IMR-90 (cell line): ENCODE measurements at regions not wholly inside any gene's neighbourhood (a gene's known extent, or its start where the extent isn't known, plus 50 kb on each side); places are given as distances from the start of the nearest gene placed in this dataset.

ENCODE experiments used
- ATAC-seq: fragments of 200-7000 bp; cut with Tn5 transposase; 2 replicates; pipeline ENCODE4 v1.9.1; 2020; ENCODE audit warnings: low read depth, mild to moderate bottlenecking, moderate library complexity
- BruUV-seq: library from RNA; stranded (reverse); fragments of 400-500 nt; replicated peaks from 2 replicates; lab custom pipeline; 2021; lab: Mats Ljungman, UMichigan
- CTCF ChIA-PET: fragments of 300-600 bp; formaldehyde crosslinking; extraction: SDS; loops from one replicate; lab custom pipeline; 2021; ENCODE audit warnings: antibody characterized with exemption; lab: Yijun Ruan, JAX
- POLR2A ChIA-PET: fragments of 300-600 bp; sonication (Branson Sonifier 250); formaldehyde crosslinking; loops from one replicate; lab custom pipeline; 2022; ENCODE audit warnings: antibody characterized with exemption; ENCODE audit not compliant: unreplicated experiment; lab: Charles Lee
- DNase-seq: peaks from one replicate; pipeline ENCODE4 v3.0.0; 2013
- H2AFZ ChIP-seq: replicated peaks from 2 replicates; pipeline ENCODE3; 2013; ENCODE audit warnings: low read length, mild to moderate bottlenecking; ENCODE audit not compliant: poor library complexity
- H2AK5ac ChIP-seq: 2 replicates; pipeline ENCODE4 v1.6.1; 2013; ENCODE audit warnings: low read depth, low read length, inconsistent platforms
- H2AK9ac ChIP-seq: replicated peaks from 2 replicates; pipeline ENCODE3; 2013; ENCODE audit warnings: mild to moderate bottlenecking, low read depth, low read length, moderate library complexity; ENCODE audit not compliant: poor library complexity
- H2BK120ac ChIP-seq: 2 replicates; pipeline ENCODE4 v1.6.1; 2013; ENCODE audit warnings: low read depth, low read length, inconsistent platforms
- H2BK15ac ChIP-seq: 3 replicates; pipeline ENCODE4 v1.6.1; 2013; ENCODE audit warnings: low read depth, low read length, inconsistent platforms
- H2BK20ac ChIP-seq: 2 replicates; pipeline ENCODE4 v1.6.1; 2013; ENCODE audit warnings: low read depth, mild to moderate bottlenecking, inconsistent platforms, low read length, moderate library complexity
- H2BK5ac ChIP-seq: 2 replicates; pipeline ENCODE4 v1.6.1; 2013; ENCODE audit warnings: mild to moderate bottlenecking, low read depth, low read length, inconsistent platforms; ENCODE audit not compliant: poor library complexity, severe bottlenecking
- H3K14ac ChIP-seq: replicated peaks from 2 replicates; pipeline ENCODE4 v1.6.1; 2013; ENCODE audit warnings: low read depth, low read length, inconsistent platforms
- H3K18ac ChIP-seq: 2 replicates; pipeline ENCODE4 v1.6.1; 2013; ENCODE audit warnings: low read depth, low read length, control low read depth
- H3K23ac ChIP-seq: 2 replicates; pipeline ENCODE4 v1.6.1; 2013; ENCODE audit warnings: low read depth, low read length, inconsistent platforms
- H3K27ac ChIP-seq: 2 replicates; pipeline ENCODE4 v1.5.1; 2013; ENCODE audit warnings: mild to moderate bottlenecking, control low read depth, low read length; ENCODE audit not compliant: insufficient read depth
- H3K27me3 ChIP-seq: 2 replicates; pipeline ENCODE4 v1.6.1; 2013; ENCODE audit warnings: low read length; ENCODE audit not compliant: control insufficient read depth, insufficient read depth
- H3K36me3 ChIP-seq: 2 replicates; pipeline ENCODE4 v1.6.1; 2013; ENCODE audit warnings: low read length, mixed read lengths; ENCODE audit not compliant: control insufficient read depth, insufficient read depth
- H3K4ac ChIP-seq: 2 replicates; pipeline ENCODE4 v1.6.1; 2013; ENCODE audit warnings: low read depth, low read length, inconsistent platforms
- H3K4me1 ChIP-seq: 2 replicates; pipeline ENCODE4 v1.6.1; 2013; ENCODE audit warnings: low read length, mixed read lengths; ENCODE audit not compliant: control insufficient read depth, insufficient read depth
- H3K4me2 ChIP-seq: 2 replicates; pipeline ENCODE4 v1.6.1; 2013; ENCODE audit warnings: low read depth, mild to moderate bottlenecking, control low read depth, low read length, moderate library complexity
- H3K4me3 ChIP-seq: 2 replicates; pipeline ENCODE4 v1.5.1; 2013; ENCODE audit warnings: low read depth, mild to moderate bottlenecking, control low read depth, low read length, moderate library complexity; ENCODE audit not compliant: insufficient read depth
- H3K56ac ChIP-seq: 2 replicates; pipeline ENCODE4 v1.6.1; 2013; ENCODE audit warnings: low read length, inconsistent platforms; ENCODE audit not compliant: insufficient read depth; ENCODE audit errors: extremely low read depth
- H3K79me1 ChIP-seq, 2 experiments: 2 replicates each; pipeline ENCODE4 v1.6.1; 2013; ENCODE audit warnings: low read length in 2 of 2, inconsistent platforms in 1 of 2, low read depth in 1 of 2
- H3K9ac ChIP-seq: 2 replicates; pipeline ENCODE4 v1.6.1; 2013; ENCODE audit warnings: low read depth, low read length, control low read depth
- H3K9me1 ChIP-seq: 2 replicates; pipeline ENCODE4 v1.6.1; 2013; ENCODE audit warnings: low read length, inconsistent platforms; ENCODE audit not compliant: insufficient read depth
- H3K9me3 ChIP-seq: 2 replicates; pipeline ENCODE4 v1.6.1; 2013; ENCODE audit warnings: low read length; ENCODE audit not compliant: control insufficient read depth, insufficient read depth
- H4K20me1 ChIP-seq: 2 replicates; pipeline ENCODE4 v1.6.1; 2013; ENCODE audit warnings: low read length, inconsistent platforms; ENCODE audit not compliant: insufficient read depth
- H4K5ac ChIP-seq: 2 replicates; pipeline ENCODE4 v1.6.1; 2013; ENCODE audit warnings: mild to moderate bottlenecking, low read depth, low read length, control low read depth
- H4K8ac ChIP-seq, 2 experiments: 2 replicates each; pipeline ENCODE4 v1.6.1; 2013; ENCODE audit warnings: low read depth in 2 of 2, low read length in 2 of 2, control low read depth in 1 of 2, inconsistent platforms in 1 of 2
- H4K91ac ChIP-seq: 2 replicates; pipeline ENCODE4 v1.6.1; 2013; ENCODE audit warnings: low read depth, low read length, inconsistent platforms; ENCODE audit not compliant: insufficient read depth
- BHLHE40 ChIP-seq: fragments of 150-350 bp; IDR thresholded peaks from 2 replicates; pipeline ENCODE4 v1.6.1; 2016; ENCODE audit warnings: mild to moderate bottlenecking, low read depth, low read length
- CEBPB ChIP-seq: IDR thresholded peaks from 2 replicates; pipeline ENCODE4 v1.6.1; 2012; ENCODE audit warnings: low read depth, low read length, improper control_type of control experiment
- ELK1 ChIP-seq: fragments of 150-350 bp; IDR thresholded peaks from 2 replicates; pipeline ENCODE4 v1.6.1; 2016; ENCODE audit warnings: low read depth, mild to moderate bottlenecking, low read length, moderate library complexity, borderline replicate concordance
- FOS ChIP-seq: fragments of 150-350 bp; IDR thresholded peaks from 2 replicates; pipeline ENCODE4 v1.6.1; 2016; ENCODE audit warnings: low read depth, low read length
- MAFK ChIP-seq: IDR thresholded peaks from 2 replicates; pipeline ENCODE4 v1.6.1; 2012; ENCODE audit warnings: low read depth, low read length, improper control_type of control experiment
- POLR2A ChIP-seq: IDR thresholded peaks from 2 replicates; pipeline ENCODE4 v1.6.1; 2012; ENCODE audit warnings: mild to moderate bottlenecking, low read depth, low read length
- RAD21 ChIP-seq: IDR thresholded peaks from 2 replicates; pipeline ENCODE4 v1.6.1; 2012; ENCODE audit warnings: low read length, improper control_type of control experiment
- RCOR1 ChIP-seq: IDR thresholded peaks from 2 replicates; pipeline ENCODE4 v1.6.1; 2012; ENCODE audit warnings: mild to moderate bottlenecking, low read length, improper control_type of control experiment; ENCODE audit not compliant: insufficient replicate concordance
- SMC3 ChIP-seq: fragments of 150-350 bp; IDR thresholded peaks from 2 replicates; pipeline ENCODE4 v1.6.1; 2016; ENCODE audit warnings: low read depth, mild to moderate bottlenecking, antibody characterized with exemption, low read length, moderate library complexity
- USF2 ChIP-seq: fragments of 150-350 bp; IDR thresholded peaks from 2 replicates; pipeline ENCODE4 v1.6.1; 2017; ENCODE audit warnings: mild to moderate bottlenecking, antibody characterized with exemption, low read length, low read depth
- WGBS, 2 experiments: methylation state at CpG; one replicate each; pipeline versions ENCODE4 v1.1.5 to v1.1.7; 2013; ENCODE audit warnings: missing lambda C conversion rate in 2 of 2; ENCODE audit not compliant: insufficient read length in 1 of 2; ENCODE audit errors: extremely low coverage in 2 of 2; 5-methylcytosine and 5-hydroxymethylcytosine counted together
- dilution Hi-C: fragments of 300-500 bp; cut with HindIII; formaldehyde crosslinking; loops from one replicate; pipeline ENCODE4 v1.14.3; 2018; ENCODE audit warnings: low sequenced_read_pairs; ENCODE audit not compliant: unreplicated experiment
- in situ Hi-C: fragments of 300-500 bp; cut with MboI; formaldehyde crosslinking; loops from 3 replicates; pipeline ENCODE4 v1.14.3; 2019; ENCODE audit warnings: low sequenced_read_pairs, inconsistent platforms, mixed read lengths
- intact Hi-C: fragments of 100-400 bp; cut with micrococcal nuclease; formaldehyde crosslinking; loops from 2 replicates; pipeline ENCODE4 v1.10.0; 2022

DNA sequence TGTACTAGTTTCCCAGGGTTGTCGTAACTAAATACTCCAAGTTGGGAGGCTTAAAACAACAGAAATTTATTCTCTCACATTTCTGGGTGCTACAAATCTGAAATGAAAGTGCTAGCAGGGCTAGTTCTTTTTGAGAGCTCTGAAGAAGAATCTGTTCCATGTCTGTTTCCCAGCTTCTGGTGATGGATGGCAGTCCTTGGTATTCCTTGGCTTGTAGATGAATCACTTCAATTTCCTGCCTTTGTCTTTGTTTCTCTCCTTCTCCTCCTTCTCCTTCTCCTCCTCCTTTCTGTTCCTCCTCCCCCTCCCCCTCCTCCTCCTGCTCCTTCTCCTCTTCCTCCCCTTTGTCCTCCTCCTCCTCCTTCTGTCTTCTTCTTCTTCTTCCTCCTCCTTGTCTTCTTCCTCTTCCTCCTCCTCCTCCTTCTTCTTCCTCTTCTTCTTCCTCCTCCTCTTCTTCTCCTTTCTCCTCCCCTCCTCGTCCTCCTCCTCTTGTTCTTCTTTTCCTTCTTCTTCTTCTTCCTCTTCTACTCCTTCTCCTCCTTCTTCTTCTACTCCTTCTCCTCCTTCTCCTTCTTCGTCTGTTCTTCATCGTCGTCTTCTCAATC, 104.7 kb upstream of the ANKRD55 start:
- Histone ChIP-seq H3K27ac (no peak overlapping the region), H4K91ac (peak overlapping the region; percentile 11; the same call in 1 of the 2 replicates), H3K23ac (no peak overlapping the region; the same call in 1 of the 2 replicates), H2BK5ac (no peak overlapping the region), H4K5ac (no peak overlapping the region), H2BK120ac (peak overlapping the region; percentile 20; the same call in 1 of the 2 replicates), H3K18ac (peak overlapping the region; percentile 41; the same call in 1 of the 2 replicates), H3K79me1 (no peaks in the 10 kb centered on the region), H3K4ac (peak overlapping the region; percentile 36; the same call in 1 of the 2 replicates), H2BK15ac (peak overlapping the region; percentile 30; the same call in 1 of the 3 replicates), H3K4me1 (peaks cover 4% of the 10 kb centered on the region; the same call in 1 of the 2 replicates), H3K14ac (0 out of 2 replicates have a peak overlapping the region, but pooled peaks have one; percentile 14), H2BK20ac (peak overlapping the region; percentile 63; the same call in 1 of the 2 replicates), H3K9me3 (peaks cover 9% of the 10 kb centered on the region), H3K27me3 (no peaks in the 10 kb centered on the region), H3K4me2 (no peak overlapping the region; the same call in 1 of the 2 replicates), H2AK5ac (no peak overlapping the region; the same call in 1 of the 2 replicates), H3K4me3 (no peak overlapping the region), H3K56ac (no peak overlapping the region), H3K9ac (no peak overlapping the region), H3K36me3 (no peaks in the 10 kb centered on the region), H4K20me1 (no peaks in the 10 kb centered on the region), H2AFZ (no peak overlapping the region), H3K9me1 (no peaks in the 10 kb centered on the region), H2AK9ac (no peak overlapping the region), H4K8ac (no peak overlapping the region)
- ChIA-PET CTCF (no interaction called here), POLR2A (no interaction called here)
- BruUV-seq, result no TSS peak
- DNase-seq, result no peak
- intact Hi-C loops, result no loop called here
- no peak for ATAC-seq
- 97 to 100% methylated on average over 3 to 4 of the region's 5 CpGs for WGBS, 2 experiments
- in situ Hi-C loops, result no loop called here
- TF ChIP-seq FOS (no peak), USF2 (no peak), MAFK (no peak), RCOR1 (no peak), CEBPB (no peak), SMC3 (no peak), BHLHE40 (no peak), ELK1 (no peak), RAD21 (no peak), POLR2A (no peak)
- dilution Hi-C loops, result no loop called here
